ENCODE measurements at regions not wholly inside any gene's neighbourhood (a gene's known extent, or its start where the extent isn't known, plus 50 kb on each side); places are given as distances from the start of the nearest gene placed in this dataset.

GRCh38 chr21:20108016-20108415 is 890.2 kb upstream of the NCAM2 start:
- WGBS, 2 donors (ENCODE audit: low coverage in 1 of 2) = 31 to 44% methylated on average over 1 of the region's 1 CpG
- Histone ChIP-seq H3K4me3 (no peak overlapping the region), H3K9me3 (no peaks in the 10 kb centered on the region), H3K4me1 (no peaks in the 10 kb centered on the region), H3K36me3 (no peaks in the 10 kb centered on the region), H3K27me3 (no peaks in the 10 kb centered on the region), H3K27ac (no peak overlapping the region)
- TF ChIP-seq EP300 (IDR thresholded peaks at IDR 0.05; ENCODE audit: low read depth) (no peak), POLR2AphosphoS5 (IDR thresholded peaks at IDR 0.05) (no peak), POLR2A (IDR thresholded peaks at IDR 0.05) (no peak)
- TF ChIP-seq, protein P1, sequence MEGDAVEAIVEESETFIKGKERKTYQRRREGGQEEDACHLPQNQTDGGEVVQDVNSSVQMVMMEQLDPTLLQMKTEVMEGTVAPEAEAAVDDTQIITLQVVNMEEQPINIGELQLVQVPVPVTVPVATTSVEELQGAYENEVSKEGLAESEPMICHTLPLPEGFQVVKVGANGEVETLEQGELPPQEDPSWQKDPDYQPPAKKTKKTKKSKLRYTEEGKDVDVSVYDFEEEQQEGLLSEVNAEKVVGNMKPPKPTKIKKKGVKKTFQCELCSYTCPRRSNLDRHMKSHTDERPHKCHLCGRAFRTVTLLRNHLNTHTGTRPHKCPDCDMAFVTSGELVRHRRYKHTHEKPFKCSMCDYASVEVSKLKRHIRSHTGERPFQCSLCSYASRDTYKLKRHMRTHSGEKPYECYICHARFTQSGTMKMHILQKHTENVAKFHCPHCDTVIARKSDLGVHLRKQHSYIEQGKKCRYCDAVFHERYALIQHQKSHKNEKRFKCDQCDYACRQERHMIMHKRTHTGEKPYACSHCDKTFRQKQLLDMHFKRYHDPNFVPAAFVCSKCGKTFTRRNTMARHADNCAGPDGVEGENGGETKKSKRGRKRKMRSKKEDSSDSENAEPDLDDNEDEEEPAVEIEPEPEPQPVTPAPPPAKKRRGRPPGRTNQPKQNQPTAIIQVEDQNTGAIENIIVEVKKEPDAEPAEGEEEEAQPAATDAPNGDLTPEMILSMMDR (IDR thresholded peaks at IDR 0.05) = no peak
- no peak for DNase-seq
- intact Hi-C loops (cut with DNase I; ENCODE audit: low total_unique reads) = no loop called here
- in situ Hi-C loops (cut with MboI; ENCODE audit: low pct_ligation_motif_present in 1 of 4, low pct_unique_long_range_greater_than_20kb in 1 of 4, low sequenced_read_pairs in 3 of 4) = no loop called here

DNA sequence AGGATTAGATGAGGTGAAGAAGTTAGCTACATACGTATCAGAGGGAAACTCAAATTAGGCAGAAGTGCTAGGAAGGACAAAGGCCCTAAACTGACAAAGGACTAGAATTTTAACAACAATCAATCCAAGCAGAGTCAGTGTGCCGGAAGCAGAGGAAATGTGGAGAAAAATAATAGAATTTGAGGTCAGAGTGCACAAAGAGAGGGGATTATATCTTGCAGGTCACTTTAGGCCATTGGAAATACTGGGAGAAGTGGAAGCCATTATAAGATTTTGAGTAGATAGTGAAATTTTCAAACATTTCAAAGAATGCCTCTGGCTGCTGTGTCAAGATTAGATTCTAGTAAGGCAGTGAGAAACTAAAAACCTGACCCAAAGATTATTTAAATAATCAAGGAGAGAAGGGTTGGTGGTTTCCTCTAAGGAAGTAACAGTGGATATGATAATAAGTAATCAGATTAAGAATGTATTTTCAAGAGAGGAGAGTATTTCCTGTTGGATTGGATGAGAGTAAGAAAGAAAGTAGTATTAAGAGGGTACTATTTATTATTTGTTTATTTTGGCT is 889.2 kb upstream of the NCAM2 start:
- TF ChIP-seq EP300 (IDR thresholded peaks at IDR 0.05; ENCODE audit: low read depth) (no peak), POLR2AphosphoS5 (IDR thresholded peaks at IDR 0.05) (no peak), POLR2A (IDR thresholded peaks at IDR 0.05) (no peak)
- TF ChIP-seq, protein P1 (IDR thresholded peaks at IDR 0.05) = no peak
- in situ Hi-C loops (cut with MboI; ENCODE audit: low pct_ligation_motif_present in 1 of 4, low pct_unique_long_range_greater_than_20kb in 1 of 4, low sequenced_read_pairs in 3 of 4) = no loop called here
- 79 to 81% methylated on average over 2 of the region's 2 CpGs for WGBS, 2 donors (ENCODE audit: low coverage in 1 of 2)
- intact Hi-C loops (cut with DNase I; ENCODE audit: low total_unique reads) = no loop called here
- no peaks in the 10 kb centered on the region for H3K27me3 ChIP-seq
- no peak for DNase-seq
- no peak overlapping the region for H3K4me3 ChIP-seq
- no peaks in the 10 kb centered on the region for H3K4me1 ChIP-seq
- H3K27ac ChIP-seq = no peak overlapping the region
- no peaks in the 10 kb centered on the region for H3K9me3 ChIP-seq
- no peaks in the 10 kb centered on the region for H3K36me3 ChIP-seq

GRCh38 chr21:20110368-20110767 is 887.8 kb upstream of the NCAM2 start:
- no peak for DNase-seq
- no peak overlapping the region for H3K4me3 ChIP-seq
- H3K9me3 ChIP-seq = no peaks in the 10 kb centered on the region
- H3K27me3 ChIP-seq = no peaks in the 10 kb centered on the region
- WGBS, 2 donors (ENCODE audit: low coverage in 1 of 2) = 58 to 63% methylated on average over 2 of the region's 2 CpGs
- in situ Hi-C loops (cut with MboI; ENCODE audit: low pct_ligation_motif_present in 1 of 4, low pct_unique_long_range_greater_than_20kb in 1 of 4, low sequenced_read_pairs in 3 of 4) (no loop called here), intact Hi-C loops (cut with DNase I; ENCODE audit: low total_unique reads) (no loop called here)
- TF ChIP-seq POLR2A (IDR thresholded peaks at IDR 0.05) (no peak), EP300 (IDR thresholded peaks at IDR 0.05; ENCODE audit: low read depth) (no peak), POLR2AphosphoS5 (IDR thresholded peaks at IDR 0.05) (no peak)
- TF ChIP-seq, protein P1 (IDR thresholded peaks at IDR 0.05) = no peak
- no peaks in the 10 kb centered on the region for H3K4me1 ChIP-seq
- H3K27ac ChIP-seq = no peak overlapping the region
- H3K36me3 ChIP-seq = no peaks in the 10 kb centered on the region

- TF ChIP-seq EP300 (IDR thresholded peaks at IDR 0.05; ENCODE audit: low read depth) = no peak
- no peak for TF ChIP-seq POLR2A (IDR thresholded peaks at IDR 0.05)
- TF ChIP-seq POLR2AphosphoS5 (IDR thresholded peaks at IDR 0.05) = no peak
- TF ChIP-seq, protein P1 (IDR thresholded peaks at IDR 0.05) = no peak
- in situ Hi-C loops (cut with MboI; ENCODE audit: low pct_ligation_motif_present in 1 of 4, low pct_unique_long_range_greater_than_20kb in 1 of 4, low sequenced_read_pairs in 3 of 4) = no loop called here
- no peak for DNase-seq
- 77 to 100% methylated on average over 1 of the region's 1 CpG for WGBS, 2 donors (ENCODE audit: low coverage in 1 of 2)
- Histone ChIP-seq H3K27me3 (no peaks in the 10 kb centered on the region), H3K9me3 (peaks cover 0 to 13% of the 10 kb centered on the region in 2 donors), H3K27ac (no peak overlapping the region), H3K36me3 (no peaks in the 10 kb centered on the region), H3K4me1 (no peaks in the 10 kb centered on the region), H3K4me3 (no peak overlapping the region)
- intact Hi-C loops (cut with DNase I; ENCODE audit: low total_unique reads) = no loop called here
Measured at GRCh38 chr21:20151741-20152140, 846.5 kb upstream of the NCAM2 start.
